Stimulated activated CD4-positive, alpha-beta T cell treated with anti-CD3 and anti-CD28 coated beads, Interleukin-1b, Interleukin-23, amount 100 ng/mL, for 1 hour (primary cell): ENCODE measurements at regions not wholly inside any gene's neighbourhood (a gene's known extent, or its start where the extent isn't known, plus 50 kb on each side); places are given as distances from the start of the nearest gene placed in this dataset.
A peak's percentile ranks its signal among the peaks of the same experiment; 100 is the strongest.

Source experiments
- DNase-seq, 2 donors: peaks; one replicate each; pipeline ENCODE4 v3.0.0-alpha.2; 2020; ENCODE audit warnings: low read depth in 2 of 2

GRCh38 chr1:226816576-226816975 is 53.8 kb upstream of the PSEN2 start:
- DNase-seq, result no peak

DNA sequence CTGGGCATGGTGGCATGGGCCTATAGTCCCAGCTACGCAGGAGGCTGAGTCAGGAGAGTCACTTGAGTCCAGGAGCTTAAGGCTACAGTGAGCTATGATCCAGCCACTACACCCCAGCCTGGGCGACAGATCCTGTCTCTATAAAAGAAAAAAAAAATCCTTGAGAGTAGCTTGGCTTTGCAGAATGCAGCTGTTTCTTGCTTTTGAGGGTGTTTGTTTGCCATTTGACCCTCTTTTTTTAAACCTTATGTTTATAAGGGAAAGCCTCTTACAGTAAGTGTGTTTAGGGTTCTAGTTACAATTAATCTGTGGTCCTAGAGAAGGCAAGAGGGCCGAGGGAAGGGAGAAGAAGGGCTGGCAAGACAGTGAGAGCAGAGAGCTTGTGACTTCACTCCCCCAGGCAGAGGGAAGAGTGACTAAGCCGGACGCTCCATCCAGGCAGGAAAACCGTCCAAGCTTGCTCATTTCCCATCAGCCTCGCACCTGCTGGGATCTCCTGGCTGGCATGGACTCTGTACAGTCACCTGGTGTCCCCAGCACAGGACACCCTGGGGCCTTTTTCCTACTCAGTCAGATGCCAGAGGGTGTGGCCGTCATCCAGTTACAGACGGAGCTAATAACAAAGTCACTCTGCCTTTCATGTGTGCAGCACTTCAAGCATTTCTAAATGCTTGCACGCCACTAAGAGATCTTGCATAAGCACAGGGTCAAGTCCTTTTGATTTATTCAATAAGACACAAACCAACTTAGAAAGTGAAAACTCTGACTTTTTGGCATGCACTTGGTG is 55.5 kb upstream of the PSEN2 start:
- DNase-seq, result no peak

DNA sequence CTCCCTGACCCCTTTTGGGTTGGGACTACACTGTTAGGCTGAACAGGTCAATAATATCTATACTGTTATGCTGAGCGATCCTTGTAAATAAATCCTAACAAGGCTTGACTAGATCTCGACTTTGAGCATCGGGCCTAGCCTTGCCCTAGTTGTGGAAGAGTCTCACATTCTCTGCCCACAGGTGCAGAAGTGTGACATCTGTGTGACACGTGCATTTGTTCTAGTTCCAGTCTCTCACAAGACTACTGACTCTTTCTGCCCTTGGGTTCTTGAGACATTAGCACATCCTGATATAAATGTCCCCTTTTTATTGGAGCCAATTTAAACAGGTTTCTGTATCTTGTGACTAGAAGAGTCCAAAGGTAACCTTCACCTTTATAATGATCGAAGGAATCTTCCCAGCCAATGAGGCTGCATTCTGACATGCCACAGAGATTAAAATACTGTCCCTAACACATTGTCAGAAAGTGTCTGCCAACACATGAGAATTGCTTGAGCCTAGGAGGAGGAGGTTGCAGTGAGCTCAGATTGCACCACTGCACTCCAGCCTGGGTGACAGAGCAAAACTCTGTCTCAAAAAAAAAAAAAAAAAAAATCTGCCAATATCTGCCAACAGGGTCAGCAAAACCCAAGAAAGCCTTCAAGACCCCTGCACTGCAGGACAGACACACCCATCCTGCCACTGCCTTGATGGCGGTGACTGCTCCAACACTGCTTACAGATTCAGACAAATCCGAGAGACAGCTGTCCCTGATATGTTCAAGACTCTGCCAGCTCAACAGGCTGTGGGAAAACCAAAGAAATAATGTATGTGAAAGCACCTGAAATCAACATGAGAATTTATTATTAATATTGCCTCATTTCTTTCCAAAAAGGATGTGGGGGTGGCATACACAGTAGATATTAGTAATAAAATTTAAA is 56.5 kb upstream of the PSEN2 start:
- no peak for DNase-seq

- DNase-seq, result no peak
These were observed 59.7 kb upstream of the PSEN2 start for GRCh38 chr1:226810681-226811080.

DNA sequence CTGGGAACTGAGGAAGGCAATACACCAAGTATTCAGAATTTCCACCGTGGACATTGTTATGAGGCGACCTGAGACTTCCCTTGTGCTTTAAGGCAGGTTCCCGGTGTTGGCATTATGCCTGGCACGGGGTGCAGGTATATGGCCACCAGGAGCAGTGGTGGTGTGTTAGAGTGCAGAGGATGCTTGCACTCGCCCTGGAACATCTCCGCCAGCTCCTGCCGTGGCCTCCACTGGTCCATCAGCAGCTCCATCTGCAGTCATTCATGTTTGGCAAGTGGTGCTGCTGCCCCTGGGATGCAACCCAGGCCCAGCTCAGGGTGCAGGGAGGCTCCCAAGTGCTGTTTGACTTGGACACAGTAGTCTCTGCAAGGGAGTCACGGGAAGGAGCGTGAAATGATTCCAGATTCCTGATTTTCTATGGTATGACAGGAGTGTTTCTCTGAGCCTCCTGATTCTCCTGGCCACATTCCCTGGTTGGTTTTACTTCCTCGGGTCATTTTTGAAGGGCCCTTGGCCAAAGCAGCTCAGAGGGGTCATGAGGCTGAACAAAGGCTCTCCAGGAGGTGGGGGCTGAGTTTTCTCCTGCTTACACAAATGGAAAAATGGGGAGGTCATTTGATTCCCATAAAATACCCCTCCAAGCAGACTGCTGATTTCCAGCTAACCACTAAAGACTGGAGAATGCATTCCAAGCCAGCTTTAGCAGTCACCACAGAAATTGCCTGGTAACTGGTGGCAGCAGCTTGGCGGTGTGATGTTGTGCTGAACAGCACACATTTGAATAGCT is 60.4 kb upstream of the PSEN2 start:
- DNase-seq, result no peak

DNA sequence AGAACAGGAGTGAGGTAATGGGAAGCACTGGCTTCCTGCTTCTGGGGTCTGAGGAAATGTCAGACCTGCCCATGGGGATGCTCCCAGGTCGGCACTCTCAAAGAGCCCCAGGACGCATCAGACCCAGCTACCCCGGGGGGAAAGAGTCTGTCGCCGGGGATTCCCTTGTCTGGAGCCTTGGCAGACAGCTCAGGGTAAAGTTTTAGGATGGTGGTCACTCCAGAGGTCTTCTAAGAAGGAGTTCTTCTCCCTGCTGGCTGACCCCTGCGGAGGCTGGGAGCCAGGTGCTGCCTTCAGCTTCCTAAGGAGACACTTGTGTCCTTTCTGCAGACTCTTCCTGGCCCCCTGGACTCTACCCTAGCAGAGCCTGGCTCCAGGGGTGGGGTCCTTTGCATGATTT is 61.9 kb upstream of the PSEN2 start:
- DNase-seq, result no peak

GRCh38 chr1:226806988-226807387 is 63.4 kb upstream of the PSEN2 start:
- DNase-seq, result no peak

DNA sequence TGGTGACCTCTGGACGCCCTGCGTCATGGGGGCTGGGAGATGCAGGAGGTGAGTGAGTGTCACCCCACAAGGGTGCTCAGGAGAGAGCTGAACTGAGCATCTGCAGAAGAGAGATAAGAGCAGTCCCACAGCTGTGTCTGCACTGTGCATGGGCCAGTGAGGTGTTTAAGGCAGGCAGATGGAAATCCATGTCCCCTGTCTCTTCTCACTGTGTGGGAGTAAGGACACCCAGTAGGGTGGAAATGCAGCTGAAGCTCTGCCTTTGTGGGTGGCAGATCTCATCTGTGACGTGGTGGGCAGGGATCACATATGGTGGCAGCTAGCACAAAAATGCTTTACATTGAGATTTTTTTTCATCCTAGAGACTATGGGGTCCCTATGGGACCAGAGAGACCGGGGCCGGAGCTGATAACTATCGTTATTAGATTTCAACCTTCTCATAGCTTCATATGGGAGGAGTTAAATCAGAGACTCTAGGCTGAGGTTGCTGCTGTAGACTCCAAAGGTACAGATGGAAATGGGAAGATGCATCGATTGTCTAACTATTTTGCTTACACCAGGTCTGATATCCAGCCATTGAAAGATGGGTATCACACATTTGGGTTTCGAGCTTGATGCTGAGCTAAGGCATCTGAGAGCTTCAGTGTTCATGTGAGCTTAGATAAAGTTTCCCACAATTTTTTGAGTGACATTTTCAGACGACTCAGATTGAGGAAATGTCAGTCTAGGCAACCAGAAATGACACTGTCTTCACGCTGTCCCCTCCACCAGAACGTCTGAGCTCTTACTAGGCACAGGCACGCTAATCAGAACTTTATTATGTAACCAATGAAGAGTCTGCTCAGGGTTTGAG is 65.3 kb upstream of the PSEN2 start:
- DNase-seq, result no peak

- no peak for DNase-seq
These were observed 61.8 kb upstream of the ITPKB start for GRCh38 chr1:226800763-226801380.

GRCh38 chr1:226799634-226800281 is 60.7 kb upstream of the ITPKB start:
- no peak for DNase-seq

DNA sequence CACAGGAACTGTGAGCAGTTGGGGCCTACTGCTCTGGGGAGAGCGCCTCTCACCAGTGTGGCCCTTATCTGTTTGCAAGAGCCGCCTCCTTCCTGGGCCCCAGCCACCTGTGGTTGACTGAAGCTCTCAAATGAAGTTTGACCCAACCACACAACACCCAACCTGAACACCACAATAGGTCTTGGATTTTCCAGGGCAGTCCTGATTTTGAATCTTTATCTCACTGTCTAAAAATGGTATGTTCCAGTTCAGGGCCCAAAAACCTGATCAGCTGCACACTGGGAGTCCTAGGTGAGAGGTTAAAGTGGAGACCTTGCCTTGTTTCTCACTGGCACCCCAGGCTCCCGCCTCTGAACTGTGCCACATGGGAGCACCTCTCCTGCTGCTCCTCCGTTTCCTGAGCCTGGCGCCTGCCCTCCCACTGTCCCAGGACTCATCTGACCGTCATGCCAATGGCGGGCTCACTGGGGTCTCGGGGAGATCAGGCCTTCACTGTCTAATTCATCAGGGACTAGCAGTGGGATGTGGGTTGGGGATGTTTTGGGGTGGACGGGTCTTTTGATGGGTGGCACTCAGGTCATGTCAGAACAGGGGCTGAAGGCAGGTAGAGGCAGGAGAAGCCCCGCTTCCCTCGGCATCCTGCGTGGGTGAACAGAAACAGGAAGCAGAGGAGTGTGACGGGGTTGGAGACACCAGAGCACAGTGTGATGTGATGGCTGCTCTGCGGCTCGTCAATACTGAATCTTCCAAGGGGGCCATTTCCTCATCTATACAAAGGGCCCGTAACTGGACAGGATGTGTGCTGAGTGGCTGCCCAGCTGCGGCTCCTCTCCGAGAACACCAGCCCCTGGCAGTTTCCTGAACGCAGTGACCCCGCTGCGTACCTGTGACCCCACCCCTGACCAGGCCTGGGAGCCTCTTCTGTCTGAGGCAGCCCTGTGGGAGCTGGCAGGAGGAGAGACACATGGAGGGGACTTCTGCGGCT is 59.6 kb upstream of the ITPKB start:
- DNase-seq, result peak in 1 of 2 donors; percentile 35

DNA sequence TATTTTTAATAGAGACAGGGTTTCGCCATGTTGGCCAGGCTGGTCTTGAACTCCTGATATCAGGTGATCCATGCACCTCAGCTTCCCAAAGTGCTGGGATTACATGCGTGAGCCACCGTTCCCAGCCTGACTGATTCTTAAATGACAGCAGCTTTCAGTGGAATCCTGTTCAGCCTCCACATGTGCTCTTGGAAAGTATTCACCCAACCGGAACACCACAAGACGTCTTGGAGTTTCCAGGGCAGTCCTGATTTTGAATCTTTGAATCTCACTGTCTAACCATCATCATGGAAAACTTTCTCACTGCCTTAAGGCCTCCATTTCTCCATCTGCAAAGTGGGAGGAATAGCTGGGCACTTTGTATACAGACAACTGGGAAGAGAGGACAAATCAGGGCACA is 58.1 kb upstream of the ITPKB start:
- DNase-seq, result no peak

DNA sequence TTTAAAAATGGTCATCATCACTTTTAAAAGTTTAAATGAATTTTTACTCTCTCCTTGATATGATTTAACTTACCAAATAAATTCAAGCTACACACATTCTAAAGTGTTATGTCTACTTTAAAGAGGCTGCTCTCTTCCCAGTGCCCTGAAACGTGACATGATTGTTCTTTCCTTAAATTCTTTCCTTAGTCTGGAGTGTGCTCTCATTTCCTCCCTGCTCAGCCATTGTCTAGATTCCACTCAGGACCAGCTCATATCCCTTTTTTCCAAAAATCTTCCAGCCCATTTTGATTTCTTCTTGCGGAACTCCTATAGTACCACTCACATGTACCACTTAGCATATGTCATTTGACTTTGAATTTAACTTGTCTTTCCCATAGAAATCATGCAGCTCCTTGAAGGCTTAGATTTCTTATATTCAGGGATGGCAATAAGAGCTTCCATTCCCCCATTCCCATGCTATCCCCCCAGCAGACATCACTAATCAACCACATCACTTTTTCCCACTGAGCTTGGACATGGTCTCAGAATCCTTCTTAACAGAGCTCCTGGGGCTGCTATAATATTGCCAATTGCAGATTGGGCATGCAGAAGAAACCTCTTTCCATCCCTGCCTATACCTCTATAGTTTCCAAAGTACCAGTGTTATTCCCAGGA is 54.7 kb upstream of the ITPKB start:
- DNase-seq, result no peak

DNA sequence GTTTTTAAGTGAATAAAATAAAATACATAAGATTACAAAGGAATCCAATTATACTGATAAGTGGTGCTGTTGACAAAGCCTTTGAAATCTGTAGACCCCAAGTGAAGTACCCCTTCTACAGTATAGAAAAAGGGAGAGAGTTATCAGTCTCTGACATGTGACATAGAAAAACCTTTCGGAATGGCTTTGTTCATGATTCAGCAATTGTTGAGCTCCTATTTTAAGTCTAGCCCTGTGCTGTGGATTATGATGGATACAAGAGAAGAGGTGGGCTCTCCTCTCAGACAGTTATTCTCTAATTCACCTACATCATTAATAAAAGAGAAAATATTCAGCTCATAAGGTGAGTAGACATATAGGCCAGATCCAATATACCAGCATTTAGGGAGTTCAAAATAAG is 53.3 kb upstream of the ITPKB start:
- no peak for DNase-seq

GRCh38 chr1:226790545-226791181 is 51.6 kb upstream of the ITPKB start:
- no peak for DNase-seq

DNA sequence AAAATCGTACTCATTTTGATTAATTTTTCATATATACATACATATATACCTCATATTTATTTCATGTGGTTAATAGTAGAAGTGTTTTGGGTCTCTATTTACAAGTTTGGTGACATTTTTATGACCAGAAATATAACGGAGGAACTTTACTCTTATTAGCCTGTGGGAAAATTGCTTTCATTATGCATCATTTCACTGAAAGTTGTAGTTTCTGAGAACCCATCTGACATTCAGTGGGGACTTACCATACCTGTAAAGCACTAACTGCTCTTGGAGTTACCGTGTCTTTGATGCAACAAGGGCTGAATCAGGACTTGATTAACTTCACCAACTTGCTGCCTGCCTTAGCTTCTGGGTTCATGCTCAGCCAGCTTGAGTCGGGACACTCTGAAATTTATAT is 49.9 kb upstream of the ITPKB start:
- DNase-seq, result no peak
